ENCODE measurements at regions not wholly inside any gene's neighbourhood (a gene's known extent, or its start where the extent isn't known, plus 50 kb on each side); places are given as distances from the start of the nearest gene placed in this dataset.

DNA sequence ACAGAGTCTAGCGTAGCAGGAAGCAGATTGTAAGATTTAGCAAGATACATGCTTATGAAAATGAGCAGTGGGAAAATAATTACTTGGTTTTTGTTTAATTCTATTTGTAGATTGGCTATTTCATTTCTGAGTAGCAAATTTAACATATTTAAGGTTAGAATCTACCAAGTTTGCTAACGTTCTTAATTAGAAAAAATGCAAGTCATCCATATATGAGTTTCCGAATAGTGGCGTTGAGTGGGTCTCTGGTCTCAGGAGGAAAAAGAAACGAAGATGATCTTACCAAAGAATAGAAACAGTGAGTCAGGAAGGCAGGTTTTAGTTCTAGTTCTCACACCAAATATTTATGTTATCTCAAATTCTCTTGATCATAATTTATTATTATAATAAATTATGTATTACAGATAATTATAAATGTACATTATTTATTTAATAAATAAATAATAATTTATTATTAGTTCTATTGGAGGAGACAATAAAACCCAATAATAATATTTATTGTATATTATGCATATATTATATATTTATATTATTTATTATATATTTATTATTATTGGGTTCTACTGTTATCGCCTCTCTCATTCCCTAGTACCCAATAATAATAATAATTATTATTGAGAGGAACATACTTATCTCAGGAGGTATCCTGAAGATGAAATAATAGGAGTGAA is 194.3 kb upstream of the PITRM1 start:
- TF ChIP-seq CTCF (IDR thresholded peaks at IDR 0.05 in 4 of 5, conservative IDR thresholded peaks at IDR 0.05 in 1 of 5) (no peak), POLR2A (IDR thresholded peaks at IDR 0.05) (no peak)

Data from gastrocnemius medialis (tissue), 4 donors.